AG04450 (cell line): ENCODE measurements at regions not wholly inside any gene's neighbourhood (a gene's known extent, or its start where the extent isn't known, plus 50 kb on each side); places are given as distances from the start of the nearest gene placed in this dataset.

Source experiments
- CTCF ChIA-PET: fragments of 300-600, 350-600 bp; formaldehyde crosslinking; extraction: SDS; loops from one replicate; lab custom pipeline; 2022; ENCODE audit warnings: antibody characterized with exemption, inconsistent platforms; lab: Charles Lee
- POLR2A ChIA-PET: fragments of 350-600 bp; formaldehyde crosslinking; extraction: SDS; loops from one replicate; lab custom pipeline; 2021; ENCODE audit warnings: antibody characterized with exemption, inconsistent platforms; lab: Yijun Ruan, JAX
- DNase-seq: peaks from one replicate; pipeline ENCODE4 v3.0.0-alpha.2; 2011; ENCODE audit warnings: low read depth, low spot score
- H3K27ac ChIP-seq: one replicate; pipeline ENCODE4 v1.5.1; 2012; ENCODE audit warnings: low read depth, low read length, control low read depth
- H3K27me3 ChIP-seq: one replicate; pipeline ENCODE4 v1.6.0; 2012; ENCODE audit warnings: low read length; ENCODE audit not compliant: control insufficient read depth, insufficient read depth
- H3K4me3 ChIP-seq: 2 replicates; pipeline ENCODE4 v1.5.1; 2011; ENCODE audit warnings: mild to moderate bottlenecking, low read depth, low read length, control low read depth
- H3K9me3 ChIP-seq: 2 replicates; pipeline ENCODE4 v1.5.1; 2012; ENCODE audit warnings: low read length; ENCODE audit not compliant: control insufficient read depth, insufficient read depth
- TF ChIP-seq, protein P1 (sequence below): IDR thresholded peaks from 2 replicates; pipeline ENCODE4 v1.5.1; 2011; ENCODE audit warnings: low read depth, low read length, control low read depth, inconsistent platforms

DNA sequence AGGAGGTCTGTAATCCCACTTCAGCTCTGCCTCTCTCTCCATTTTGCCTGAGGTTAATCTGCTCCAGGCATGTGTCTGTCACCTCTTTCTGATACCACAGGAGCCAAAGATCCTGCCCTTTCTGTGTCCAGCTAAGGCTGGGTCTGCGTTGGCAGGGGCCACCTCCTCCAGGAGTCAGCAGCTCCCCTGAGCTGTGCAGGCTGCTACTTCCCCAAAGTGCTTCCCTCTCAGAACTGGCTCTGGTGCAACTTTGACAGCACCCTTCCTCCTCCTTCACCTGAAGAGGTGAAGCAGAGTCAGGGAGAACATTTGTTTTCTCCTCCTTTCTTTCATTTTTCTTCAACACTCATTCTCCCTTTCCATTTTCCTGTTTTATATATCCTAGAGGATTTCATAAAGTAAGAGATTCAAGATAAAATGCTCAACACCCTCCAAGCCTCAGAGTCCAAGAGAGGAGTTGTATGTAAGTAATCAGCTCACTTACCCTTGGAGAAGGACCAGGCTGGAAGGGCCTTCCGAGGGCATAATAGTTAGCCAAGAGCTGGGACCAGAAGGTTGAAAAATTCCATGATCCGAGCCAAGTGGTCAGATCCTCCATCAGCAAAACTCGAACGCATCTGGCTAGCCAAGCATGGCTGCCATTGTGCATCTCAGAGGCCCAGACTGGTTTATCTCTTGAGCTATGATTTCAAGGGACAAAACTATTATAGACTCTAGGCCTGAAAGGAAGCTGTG is 257.3 kb downstream of the PTEN start:
- CTCF ChIA-PET = interaction anchor here (0.5 to 0.9 kb wide), 2 partner anchors 126 to 269 kb away, joined by 3 to 5 read pairs; no protein-coding TSS in a partner anchor
- DNase-seq = no peak

DNA sequence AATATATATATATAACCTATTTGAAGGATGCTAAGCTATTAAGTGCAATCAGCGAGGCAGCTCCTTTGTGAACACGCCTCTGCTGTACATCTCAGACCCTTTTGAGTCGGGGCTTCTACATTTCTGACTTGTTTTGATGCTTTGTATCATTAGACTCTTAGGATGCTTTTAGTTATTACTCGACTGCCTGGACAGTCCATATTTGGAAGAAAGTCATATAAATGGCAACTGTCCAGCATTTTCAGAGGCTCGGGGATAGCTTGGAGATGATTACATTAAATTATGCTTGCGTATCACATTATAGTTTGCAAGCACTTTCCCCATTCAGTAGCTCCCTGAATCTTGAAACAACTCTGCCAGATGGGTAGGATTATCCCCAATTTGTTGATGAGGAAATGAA is 257.9 kb downstream of the PTEN start:
- Histone ChIP-seq H3K9me3 (no peaks in the 10 kb centered on the region), H3K27me3 (no peaks in the 10 kb centered on the region), H3K27ac (no peak overlapping the region), H3K4me3 (no peak overlapping the region)
- no peak for DNase-seq
- TF ChIP-seq, protein P1, sequence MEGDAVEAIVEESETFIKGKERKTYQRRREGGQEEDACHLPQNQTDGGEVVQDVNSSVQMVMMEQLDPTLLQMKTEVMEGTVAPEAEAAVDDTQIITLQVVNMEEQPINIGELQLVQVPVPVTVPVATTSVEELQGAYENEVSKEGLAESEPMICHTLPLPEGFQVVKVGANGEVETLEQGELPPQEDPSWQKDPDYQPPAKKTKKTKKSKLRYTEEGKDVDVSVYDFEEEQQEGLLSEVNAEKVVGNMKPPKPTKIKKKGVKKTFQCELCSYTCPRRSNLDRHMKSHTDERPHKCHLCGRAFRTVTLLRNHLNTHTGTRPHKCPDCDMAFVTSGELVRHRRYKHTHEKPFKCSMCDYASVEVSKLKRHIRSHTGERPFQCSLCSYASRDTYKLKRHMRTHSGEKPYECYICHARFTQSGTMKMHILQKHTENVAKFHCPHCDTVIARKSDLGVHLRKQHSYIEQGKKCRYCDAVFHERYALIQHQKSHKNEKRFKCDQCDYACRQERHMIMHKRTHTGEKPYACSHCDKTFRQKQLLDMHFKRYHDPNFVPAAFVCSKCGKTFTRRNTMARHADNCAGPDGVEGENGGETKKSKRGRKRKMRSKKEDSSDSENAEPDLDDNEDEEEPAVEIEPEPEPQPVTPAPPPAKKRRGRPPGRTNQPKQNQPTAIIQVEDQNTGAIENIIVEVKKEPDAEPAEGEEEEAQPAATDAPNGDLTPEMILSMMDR = no peak
- ChIA-PET POLR2A (interaction anchor here (0.6 kb wide), 1 partner anchor 183 kb away, joined by 4 read pairs; no protein-coding TSS in a partner anchor), CTCF (interaction anchor here (0.9 kb wide), 1 partner anchor 269 kb away, joined by 3 read pairs; no protein-coding TSS in a partner anchor)

More for the DNA sequence above, 257.3 kb downstream of the PTEN start:
- no peaks in the 10 kb centered on the region for H3K27me3 ChIP-seq
- TF ChIP-seq, protein P1 = no peak
- POLR2A ChIA-PET = interaction anchor here (0.6 kb wide), 1 partner anchor 182 kb away, joined by 4 read pairs; no protein-coding TSS in a partner anchor
- H3K9me3 ChIP-seq = no peaks in the 10 kb centered on the region
- H3K27ac ChIP-seq = no peak overlapping the region
- H3K4me3 ChIP-seq = no peak overlapping the region

DNA sequence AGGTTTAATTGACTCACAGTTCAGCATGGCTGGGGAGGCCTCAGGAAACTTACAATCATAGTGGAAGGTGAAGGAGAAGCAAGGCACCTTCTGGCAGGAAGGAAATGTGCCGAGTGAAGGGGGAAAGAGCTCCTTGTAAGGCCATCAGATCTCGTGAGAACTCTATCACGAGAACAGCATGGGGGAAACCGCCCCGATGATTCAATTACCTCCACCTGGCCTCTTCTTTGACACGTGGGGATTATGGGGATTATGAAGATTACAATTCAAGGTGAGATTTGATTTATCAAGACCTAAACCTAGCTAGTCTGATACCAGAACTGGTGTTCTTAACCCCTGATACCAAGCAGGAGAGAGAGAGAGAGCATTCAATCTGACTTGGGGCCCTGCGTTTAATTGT is 258.7 kb downstream of the PTEN start:
- DNase-seq = no peak
- no peaks in the 10 kb centered on the region for H3K9me3 ChIP-seq
- TF ChIP-seq, protein P1 = no peak
- no peak overlapping the region for H3K27ac ChIP-seq
- no peak overlapping the region for H3K4me3 ChIP-seq
- POLR2A ChIA-PET = no interaction called here
- CTCF ChIA-PET = no interaction called here
- no peaks in the 10 kb centered on the region for H3K27me3 ChIP-seq

DNA sequence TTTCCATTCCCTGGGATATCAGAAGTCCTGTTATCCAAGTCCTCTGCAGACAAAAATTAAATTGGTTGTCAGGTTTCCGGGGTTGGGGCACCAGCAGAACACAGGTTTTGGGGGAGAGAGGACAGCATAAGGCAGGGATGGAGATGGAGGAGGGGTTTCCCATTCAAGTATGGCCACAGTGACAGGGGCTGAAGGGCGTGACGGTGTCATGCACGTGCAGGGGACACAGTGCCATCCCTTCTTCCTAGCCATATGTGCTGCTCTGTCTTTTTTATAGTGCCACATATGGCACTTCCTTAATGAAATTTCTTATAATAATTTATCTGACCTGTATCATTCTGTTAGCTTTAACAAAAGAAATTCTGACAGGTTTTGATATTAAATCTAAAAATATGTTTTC is 259.2 kb downstream of the PTEN start:
- CTCF ChIA-PET = no interaction called here
- Histone ChIP-seq H3K27me3 (no peaks in the 10 kb centered on the region), H3K27ac (no peak overlapping the region), H3K9me3 (no peaks in the 10 kb centered on the region), H3K4me3 (no peak overlapping the region)
- POLR2A ChIA-PET = no interaction called here
- DNase-seq = no peak
- TF ChIP-seq, protein P1 = no peak

DNA sequence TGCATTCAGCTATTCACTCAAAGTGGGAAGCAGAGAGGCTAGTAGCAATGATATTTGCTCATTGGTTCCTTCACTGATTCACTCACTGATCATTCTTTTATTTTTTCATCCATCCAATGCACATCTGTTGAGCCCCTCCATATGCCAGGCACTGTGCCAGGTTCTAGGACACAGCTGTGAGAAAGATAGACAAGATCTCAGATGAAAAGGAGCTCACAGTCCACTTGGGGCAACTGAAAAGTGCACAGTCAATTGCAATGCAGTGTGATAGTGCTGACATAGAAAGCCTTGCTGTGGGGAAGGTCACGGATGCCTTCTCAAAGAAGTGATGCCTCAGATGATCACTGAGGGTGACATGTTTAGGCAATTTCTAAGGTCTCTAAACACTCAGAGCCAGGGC is 262.3 kb downstream of the PTEN start:
- no peak overlapping the region for H3K27ac ChIP-seq
- no peaks in the 10 kb centered on the region for H3K27me3 ChIP-seq
- TF ChIP-seq, protein P1 = no peak
- POLR2A ChIA-PET = no interaction called here
- H3K9me3 ChIP-seq = no peaks in the 10 kb centered on the region
- no peak overlapping the region for H3K4me3 ChIP-seq
- CTCF ChIA-PET = no interaction called here
- no peak for DNase-seq
